Activated CD8-positive, alpha-beta memory T cell treated with anti-CD3 and anti-CD28 coated beads, Interleukin-2, amount 50 U/mL, for 24 hours (primary cell): ENCODE measurements at regions not wholly inside any gene's neighbourhood (a gene's known extent, or its start where the extent isn't known, plus 50 kb on each side); places are given as distances from the start of the nearest gene placed in this dataset.
"Not testable (repeated sequence)": the region's sequence is repeated elsewhere in the genome, so short reads cannot be mapped to it uniquely, and the experiment has no call there.

Experiments
- DNase-seq: peaks from one replicate; pipeline ENCODE4 v3.0.0-alpha.2; 2020; ENCODE audit errors: extremely low read depth

- no peak for DNase-seq
Observed at GRCh38 chr5:81829242-81829641, 78.3 kb upstream of the SSBP2 start.

GRCh38 chr5:81827500-81827899 lies 76.6 kb upstream of the SSBP2 start:
- no peak for DNase-seq

- no peak for DNase-seq
Observed at GRCh38 chr5:81826128-81826527, 75.2 kb upstream of the SSBP2 start.

- no peak for DNase-seq
Observed at GRCh38 chr5:81825237-81825636, 74.3 kb upstream of the SSBP2 start.

DNA sequence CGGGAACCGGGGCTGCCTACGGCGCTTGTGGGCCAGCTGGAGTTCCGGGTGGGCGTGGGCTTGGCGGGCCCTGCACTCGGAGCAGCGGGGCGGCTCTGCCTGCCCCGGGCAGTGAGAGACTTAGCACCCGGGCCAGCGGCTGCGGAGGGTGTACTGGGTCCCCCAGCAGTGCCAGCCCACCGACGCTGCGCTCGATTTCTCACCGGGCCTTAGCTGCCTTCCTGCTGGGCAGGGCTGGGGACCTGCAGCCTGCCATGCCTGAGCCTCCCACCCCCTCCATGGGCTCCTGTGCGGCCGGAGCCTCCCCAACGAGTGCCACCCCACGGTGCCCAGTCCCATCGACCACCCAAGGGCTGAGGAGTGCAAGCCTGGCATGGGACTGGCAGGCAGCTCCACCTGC lies 72.8 kb upstream of the SSBP2 start:
- not testable (repeated sequence) for DNase-seq

DNA sequence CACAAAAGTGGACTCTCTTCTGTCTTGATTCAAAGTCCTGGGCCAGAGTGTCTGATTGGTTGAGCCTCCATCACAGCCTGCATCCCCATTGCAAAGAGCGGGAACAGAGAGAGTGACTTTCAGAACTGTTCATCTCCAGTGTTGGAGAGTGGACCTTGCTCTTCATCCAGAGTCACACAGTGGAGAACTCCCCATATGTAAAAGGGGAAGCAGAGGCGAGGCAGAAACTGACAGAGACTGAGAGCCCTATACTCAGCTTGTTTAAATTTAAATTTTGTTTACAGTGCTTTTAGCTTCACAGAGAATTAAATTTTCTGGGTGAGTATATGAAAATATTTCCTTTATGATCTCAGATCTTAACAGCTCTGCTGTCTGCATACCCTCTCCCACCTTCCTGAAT lies 70.0 kb upstream of the SSBP2 start:
- no peak for DNase-seq

GRCh38 chr5:81820318-81820636 lies 69.4 kb upstream of the SSBP2 start:
- no peak for DNase-seq

DNA sequence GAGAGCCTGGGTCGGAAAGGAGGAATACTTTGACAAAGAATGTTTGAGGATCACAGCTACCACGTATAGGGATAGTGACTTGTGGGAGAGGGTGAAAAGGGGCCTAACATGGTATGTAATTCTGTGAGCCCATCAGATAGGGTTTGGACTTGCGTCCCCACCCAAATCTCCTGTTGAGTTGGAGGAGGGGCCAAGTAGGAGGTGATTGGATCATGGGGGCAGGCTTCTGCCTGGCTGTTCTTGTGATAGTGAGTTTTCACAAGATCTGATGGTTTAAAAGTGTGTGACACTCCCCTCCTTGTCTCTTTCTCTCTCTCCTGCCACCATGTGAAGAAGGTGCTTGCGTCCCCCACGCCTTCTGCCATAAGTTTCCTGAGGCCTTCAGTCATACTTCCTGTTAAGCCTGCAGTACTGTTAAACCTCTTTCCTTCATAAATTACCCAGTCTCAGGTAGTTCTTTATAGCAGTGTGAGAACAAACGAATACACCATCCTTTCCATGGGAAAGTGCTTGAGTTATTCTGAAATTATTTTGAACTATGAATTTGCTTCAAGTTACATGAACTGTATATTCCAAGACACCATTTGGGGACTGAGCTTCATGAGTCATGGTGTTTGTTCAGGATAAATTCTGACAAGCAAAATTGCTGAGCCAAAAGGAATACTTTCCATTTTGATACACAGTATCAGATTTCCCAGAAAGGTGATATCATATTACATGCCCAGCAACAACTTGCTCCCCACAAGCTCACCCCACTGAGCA lies 68.8 kb upstream of the SSBP2 start:
- DNase-seq, result no peak

- no peak for DNase-seq
Observed at GRCh38 chr5:81817980-81818379, 67.1 kb upstream of the SSBP2 start.

GRCh38 chr5:81817086-81817485 lies 66.2 kb upstream of the SSBP2 start:
- no peak for DNase-seq

- no peak for DNase-seq
Observed at GRCh38 chr5:81815321-81815720, 64.4 kb upstream of the SSBP2 start.

DNA sequence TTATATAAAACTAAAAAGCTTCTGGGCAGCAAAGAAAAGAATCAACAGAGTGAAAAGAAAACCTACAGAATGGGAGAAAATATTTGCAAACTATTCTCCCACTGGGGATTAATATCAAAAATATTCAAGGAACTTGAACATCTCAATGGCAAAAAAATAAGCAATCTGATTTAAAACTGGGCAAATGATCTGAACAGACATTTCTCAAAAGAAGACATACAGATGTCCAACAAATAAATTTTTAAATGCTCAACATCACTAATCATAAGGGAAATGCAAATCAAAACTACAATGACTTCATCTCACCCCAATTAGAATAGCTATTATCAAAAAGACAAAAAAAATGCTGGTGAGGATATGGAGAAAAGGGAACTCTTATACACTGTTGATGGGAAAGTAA lies 57.2 kb upstream of the SSBP2 start:
- DNase-seq, result no peak

GRCh38 chr5:81805086-81805485 lies 54.2 kb upstream of the SSBP2 start:
- DNase-seq, result no peak

DNA sequence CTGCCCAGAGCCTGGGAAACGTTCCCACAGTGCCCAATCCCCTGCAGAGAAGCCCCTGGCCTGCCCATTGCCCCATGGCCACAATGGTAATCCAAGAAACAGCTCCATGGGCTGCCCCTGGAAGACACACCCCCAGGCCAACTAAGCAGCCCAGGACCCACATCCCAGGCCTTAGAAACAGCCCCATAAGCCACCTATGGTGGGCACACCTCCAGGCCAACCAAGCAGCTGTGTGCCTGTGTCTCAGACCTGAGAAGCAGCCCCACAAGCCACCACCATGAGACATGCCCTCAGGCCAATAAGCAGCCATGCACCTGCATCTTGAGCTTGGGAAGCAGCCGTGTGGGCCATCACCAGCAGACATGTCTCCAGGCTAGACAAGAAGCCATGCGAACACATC lies 52.9 kb upstream of the SSBP2 start:
- DNase-seq, result no peak

DNA sequence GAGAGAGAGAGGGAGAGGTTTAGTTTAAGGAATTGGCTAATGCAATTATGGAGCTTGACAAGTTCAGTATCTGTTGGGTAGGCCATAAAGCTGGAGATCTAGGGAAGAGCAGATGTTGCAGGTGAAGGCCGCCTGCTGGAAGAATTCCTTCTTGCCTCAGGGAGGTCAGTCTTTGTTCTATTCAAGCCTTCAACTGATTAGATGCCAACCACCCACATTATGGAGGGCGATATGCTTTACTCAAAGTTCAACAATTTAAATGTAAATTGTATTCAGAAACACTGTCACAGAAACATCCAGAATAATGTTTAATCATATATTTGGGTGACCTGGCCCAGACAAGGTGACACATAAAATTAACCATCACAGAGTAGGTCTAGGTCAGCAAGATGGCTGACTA lies 51.7 kb upstream of the SSBP2 start:
- no peak for DNase-seq

DNA sequence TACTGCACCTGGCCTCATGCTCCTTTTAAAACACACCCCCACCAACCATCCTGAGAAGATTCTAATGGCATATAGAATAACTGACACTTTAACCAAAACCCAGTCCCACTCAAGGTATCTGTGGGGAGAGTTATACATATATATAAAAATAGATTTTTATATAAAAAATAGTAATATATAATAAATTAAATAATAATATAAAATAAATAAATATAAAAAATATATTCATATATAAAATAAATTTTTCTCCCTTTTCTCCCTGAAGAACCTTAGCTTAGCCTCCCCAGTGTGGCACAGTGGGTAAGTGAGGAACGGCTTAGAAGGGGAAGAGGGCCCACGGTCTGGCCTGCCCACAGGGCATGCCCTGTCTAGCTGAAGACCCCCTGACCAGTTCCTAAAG lies 51.1 kb upstream of the SSBP2 start:
- DNase-seq, result no peak

DNA sequence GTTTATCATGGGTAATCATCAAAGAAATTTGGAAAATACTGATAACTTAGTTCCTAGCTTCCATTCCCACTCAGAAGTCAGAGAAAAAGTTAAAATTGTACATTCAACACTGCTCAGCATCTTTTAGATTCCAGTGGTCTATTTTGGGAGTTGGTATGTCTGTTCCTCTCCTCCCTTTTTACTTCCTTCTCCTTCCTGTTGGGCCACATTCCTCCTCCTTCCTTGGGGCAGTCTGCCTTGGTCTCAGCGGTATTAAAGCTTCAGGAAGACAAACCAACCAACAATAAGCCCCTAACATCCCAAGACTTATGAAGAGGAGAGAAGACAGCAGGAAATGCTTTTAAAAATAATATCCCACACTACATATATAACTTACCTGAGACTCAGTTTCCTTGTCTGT lies 49.9 kb upstream of the SSBP2 start:
- DNase-seq, result no peak
